ENCODE measurements at regions not wholly inside any gene's neighbourhood (a gene's known extent, or its start where the extent isn't known, plus 50 kb on each side); places are given as distances from the start of the nearest gene placed in this dataset.

GRCh38 chr9:110033869-110034268 lies 174.1 kb downstream of the C9orf152 start:
- TF ChIP-seq CTCF (IDR thresholded peaks at IDR 0.05) (no peak), RELA (CRISPR knock-in tag; IDR thresholded peaks at IDR 0.05; ENCODE audit: borderline replicate concordance) (no peak), JUN (CRISPR knock-in tag; IDR thresholded peaks at IDR 0.05) (no peak), SP1 (CRISPR knock-in tag; conservative IDR thresholded peaks at IDR 0.05) (no peak), GRHL2 (CRISPR knock-in tag; IDR thresholded peaks at IDR 0.05; ENCODE audit: insufficient replicate concordance, severe bottlenecking) (no peak), NR3C1 (CRISPR knock-in tag; conservative IDR thresholded peaks at IDR 0.05; ENCODE audit: low read depth) (no peak), CREB1 (CRISPR knock-in tag; IDR thresholded peaks at IDR 0.05) (no peak), ZNF423 (CRISPR knock-in tag; IDR thresholded peaks at IDR 0.05) (no peak)
- TF ChIP-seq, protein P1, sequence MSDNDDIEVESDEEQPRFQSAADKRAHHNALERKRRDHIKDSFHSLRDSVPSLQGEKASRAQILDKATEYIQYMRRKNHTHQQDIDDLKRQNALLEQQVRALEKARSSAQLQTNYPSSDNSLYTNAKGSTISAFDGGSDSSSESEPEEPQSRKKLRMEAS (CRISPR knock-in tag; IDR thresholded peaks at IDR 0.05), result no peak
- TF ChIP-seq, protein P2, sequence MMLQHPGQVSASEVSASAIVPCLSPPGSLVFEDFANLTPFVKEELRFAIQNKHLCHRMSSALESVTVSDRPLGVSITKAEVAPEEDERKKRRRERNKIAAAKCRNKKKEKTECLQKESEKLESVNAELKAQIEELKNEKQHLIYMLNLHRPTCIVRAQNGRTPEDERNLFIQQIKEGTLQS (CRISPR knock-in tag; conservative IDR thresholded peaks at IDR 0.05), result no peak

Measured in WTC11 (cell line).